Liver (tissue), 3 donors: ENCODE measurements at regions not wholly inside any gene's neighbourhood (a gene's known extent, or its start where the extent isn't known, plus 50 kb on each side); places are given as distances from the start of the nearest gene placed in this dataset.

Experiments
- GABPA ChIP-seq, 2 donors: IDR thresholded peaks in 1 of 2; conservative IDR thresholded peaks in 1 of 2; 2 replicates each; pipeline ENCODE4 v1.6.1; 2016; ENCODE audit warnings: antibody characterized with exemption in 2 of 2, mild to moderate bottlenecking in 1 of 2, moderate library complexity in 1 of 2
- RAD21 ChIP-seq, 2 donors: IDR thresholded peaks; 2 replicates each; pipeline ENCODE4 v1.6.1; 2016; ENCODE audit warnings: antibody characterized with exemption in 2 of 2, mild to moderate bottlenecking in 2 of 2
- SP1 ChIP-seq: IDR thresholded peaks from 2 replicates; pipeline ENCODE4 v1.6.1; 2018; ENCODE audit warnings: antibody characterized with exemption, mild to moderate bottlenecking
- TAF1 ChIP-seq: conservative IDR thresholded peaks from 2 replicates; pipeline ENCODE4 v1.6.1; 2016; ENCODE audit warnings: antibody characterized with exemption, mild to moderate bottlenecking
- YY1 ChIP-seq: IDR thresholded peaks from 2 replicates; pipeline ENCODE4 v1.6.1; 2016; ENCODE audit warnings: antibody characterized with exemption, mild to moderate bottlenecking
- TF ChIP-seq, protein P1 (sequence below): fragments of 150-350 bp; IDR thresholded peaks from 2 replicates; pipeline ENCODE4 v1.5.1; 2017; ENCODE audit warnings: improper control_type of control experiment, low read depth, low read length; ENCODE audit not compliant: missing input control
- TF ChIP-seq, protein P2 (sequence below): IDR thresholded peaks from 2 replicates; pipeline ENCODE4 v1.6.1; 2016; ENCODE audit warnings: antibody characterized with exemption, mild to moderate bottlenecking
- TF ChIP-seq, protein P3 (sequence below): IDR thresholded peaks from 2 replicates; pipeline ENCODE4 v1.6.1; 2016; ENCODE audit warnings: antibody characterized with exemption
- donor health status: healthy.
- donor health status: healthy.

DNA sequence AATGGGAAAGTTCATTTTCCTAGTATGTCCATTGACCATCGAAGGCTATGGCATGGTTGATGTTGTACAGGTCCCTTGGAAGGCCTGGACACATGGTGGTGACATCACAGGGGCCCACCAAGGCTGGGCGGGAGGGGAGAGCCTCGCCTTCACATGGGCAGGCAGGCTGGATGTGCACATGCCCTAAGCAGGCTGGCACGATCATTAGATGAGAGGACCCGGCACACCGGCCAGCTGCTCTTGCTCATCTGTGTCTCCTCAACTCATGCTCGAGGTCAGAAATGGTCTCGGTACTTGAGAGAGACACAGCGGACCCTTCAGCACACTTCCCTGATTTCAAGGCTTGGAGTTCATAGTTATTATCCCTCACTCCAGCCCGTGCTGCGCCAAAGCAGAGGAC, 416.9 kb upstream of the ZFHX3 start:
- TF ChIP-seq, protein P1, sequence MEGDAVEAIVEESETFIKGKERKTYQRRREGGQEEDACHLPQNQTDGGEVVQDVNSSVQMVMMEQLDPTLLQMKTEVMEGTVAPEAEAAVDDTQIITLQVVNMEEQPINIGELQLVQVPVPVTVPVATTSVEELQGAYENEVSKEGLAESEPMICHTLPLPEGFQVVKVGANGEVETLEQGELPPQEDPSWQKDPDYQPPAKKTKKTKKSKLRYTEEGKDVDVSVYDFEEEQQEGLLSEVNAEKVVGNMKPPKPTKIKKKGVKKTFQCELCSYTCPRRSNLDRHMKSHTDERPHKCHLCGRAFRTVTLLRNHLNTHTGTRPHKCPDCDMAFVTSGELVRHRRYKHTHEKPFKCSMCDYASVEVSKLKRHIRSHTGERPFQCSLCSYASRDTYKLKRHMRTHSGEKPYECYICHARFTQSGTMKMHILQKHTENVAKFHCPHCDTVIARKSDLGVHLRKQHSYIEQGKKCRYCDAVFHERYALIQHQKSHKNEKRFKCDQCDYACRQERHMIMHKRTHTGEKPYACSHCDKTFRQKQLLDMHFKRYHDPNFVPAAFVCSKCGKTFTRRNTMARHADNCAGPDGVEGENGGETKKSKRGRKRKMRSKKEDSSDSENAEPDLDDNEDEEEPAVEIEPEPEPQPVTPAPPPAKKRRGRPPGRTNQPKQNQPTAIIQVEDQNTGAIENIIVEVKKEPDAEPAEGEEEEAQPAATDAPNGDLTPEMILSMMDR = no peak
- TF ChIP-seq, protein P2, sequence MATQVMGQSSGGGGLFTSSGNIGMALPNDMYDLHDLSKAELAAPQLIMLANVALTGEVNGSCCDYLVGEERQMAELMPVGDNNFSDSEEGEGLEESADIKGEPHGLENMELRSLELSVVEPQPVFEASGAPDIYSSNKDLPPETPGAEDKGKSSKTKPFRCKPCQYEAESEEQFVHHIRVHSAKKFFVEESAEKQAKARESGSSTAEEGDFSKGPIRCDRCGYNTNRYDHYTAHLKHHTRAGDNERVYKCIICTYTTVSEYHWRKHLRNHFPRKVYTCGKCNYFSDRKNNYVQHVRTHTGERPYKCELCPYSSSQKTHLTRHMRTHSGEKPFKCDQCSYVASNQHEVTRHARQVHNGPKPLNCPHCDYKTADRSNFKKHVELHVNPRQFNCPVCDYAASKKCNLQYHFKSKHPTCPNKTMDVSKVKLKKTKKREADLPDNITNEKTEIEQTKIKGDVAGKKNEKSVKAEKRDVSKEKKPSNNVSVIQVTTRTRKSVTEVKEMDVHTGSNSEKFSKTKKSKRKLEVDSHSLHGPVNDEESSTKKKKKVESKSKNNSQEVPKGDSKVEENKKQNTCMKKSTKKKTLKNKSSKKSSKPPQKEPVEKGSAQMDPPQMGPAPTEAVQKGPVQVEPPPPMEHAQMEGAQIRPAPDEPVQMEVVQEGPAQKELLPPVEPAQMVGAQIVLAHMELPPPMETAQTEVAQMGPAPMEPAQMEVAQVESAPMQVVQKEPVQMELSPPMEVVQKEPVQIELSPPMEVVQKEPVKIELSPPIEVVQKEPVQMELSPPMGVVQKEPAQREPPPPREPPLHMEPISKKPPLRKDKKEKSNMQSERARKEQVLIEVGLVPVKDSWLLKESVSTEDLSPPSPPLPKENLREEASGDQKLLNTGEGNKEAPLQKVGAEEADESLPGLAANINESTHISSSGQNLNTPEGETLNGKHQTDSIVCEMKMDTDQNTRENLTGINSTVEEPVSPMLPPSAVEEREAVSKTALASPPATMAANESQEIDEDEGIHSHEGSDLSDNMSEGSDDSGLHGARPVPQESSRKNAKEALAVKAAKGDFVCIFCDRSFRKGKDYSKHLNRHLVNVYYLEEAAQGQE = no peak
- no peak for TF ChIP-seq RAD21 (IDR thresholded peaks at IDR 0.05)
- no peak for TF ChIP-seq TAF1
- TF ChIP-seq GABPA (IDR thresholded peaks at IDR 0.05 in 1 of 2, conservative IDR thresholded peaks at IDR 0.05 in 1 of 2) = no peak
- TF ChIP-seq, protein P3, sequence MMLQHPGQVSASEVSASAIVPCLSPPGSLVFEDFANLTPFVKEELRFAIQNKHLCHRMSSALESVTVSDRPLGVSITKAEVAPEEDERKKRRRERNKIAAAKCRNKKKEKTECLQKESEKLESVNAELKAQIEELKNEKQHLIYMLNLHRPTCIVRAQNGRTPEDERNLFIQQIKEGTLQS = no peak
- TF ChIP-seq SP1 = no peak
- no peak for TF ChIP-seq YY1
